Stromal cell of bone marrow (primary cell): ENCODE measurements at regions not wholly inside any gene's neighbourhood (a gene's known extent, or its start where the extent isn't known, plus 50 kb on each side); places are given as distances from the start of the nearest gene placed in this dataset.

Experiments
- DNase-seq: peaks from one replicate; pipeline ENCODE4 v3.0.0-alpha.2; 2012; ENCODE audit warnings: low read depth

- no peak for DNase-seq
Measured at GRCh38 chr3:139870000-139870675, 64.8 kb upstream of the CLSTN2 start.

GRCh38 chr3:139868773-139869172 is 66.2 kb upstream of the CLSTN2 start:
- DNase-seq, result no peak

GRCh38 chr3:139848660-139849059 is 86.3 kb upstream of the CLSTN2 start:
- no peak for DNase-seq

GRCh38 chr3:139846729-139847128 is 88.3 kb upstream of the CLSTN2 start:
- DNase-seq, result no peak

- no peak for DNase-seq
Measured at GRCh38 chr3:139839659-139840058, 95.3 kb upstream of the CLSTN2 start.

GRCh38 chr3:139839014-139839413 is 96.0 kb upstream of the CLSTN2 start:
- no peak for DNase-seq

GRCh38 chr3:139838269-139838957 is 96.6 kb upstream of the CLSTN2 start:
- DNase-seq, result no peak

- DNase-seq, result no peak
Measured at GRCh38 chr3:139836698-139837464, 98.1 kb upstream of the CLSTN2 start.

- no peak for DNase-seq
Measured at GRCh38 chr3:139835830-139836683, 98.9 kb upstream of the CLSTN2 start.

- no peak for DNase-seq
Measured at GRCh38 chr3:139832998-139833397, 102.0 kb upstream of the CLSTN2 start.

- DNase-seq, result no peak
Measured at GRCh38 chr3:139830817-139831216, 104.2 kb upstream of the CLSTN2 start.

GRCh38 chr3:139827833-139828232 is 107.2 kb upstream of the CLSTN2 start:
- no peak for DNase-seq

GRCh38 chr3:139824864-139825263 is 110.1 kb upstream of the CLSTN2 start:
- no peak for DNase-seq

GRCh38 chr3:139814646-139815045 is 120.3 kb upstream of the CLSTN2 start:
- DNase-seq, result no peak

GRCh38 chr3:139811331-139811730 is 123.7 kb upstream of the CLSTN2 start:
- DNase-seq, result no peak

GRCh38 chr3:139808201-139808600 is 126.8 kb upstream of the CLSTN2 start:
- DNase-seq, result no peak

GRCh38 chr3:139803294-139803693 is 125.5 kb upstream of the NMNAT3 start:
- no peak for DNase-seq

GRCh38 chr3:139797724-139798343 is 120.1 kb upstream of the NMNAT3 start:
- no peak for DNase-seq

GRCh38 chr3:139794469-139795265 is 116.9 kb upstream of the NMNAT3 start:
- no peak for DNase-seq

GRCh38 chr3:139793408-139793807 is 115.6 kb upstream of the NMNAT3 start:
- no peak for DNase-seq

- no peak for DNase-seq
Measured at GRCh38 chr3:139780593-139780992, 102.8 kb upstream of the NMNAT3 start.
